PFSK-1 (cell line): ENCODE measurements at regions not wholly inside any gene's neighbourhood (a gene's known extent, or its start where the extent isn't known, plus 50 kb on each side); places are given as distances from the start of the nearest gene placed in this dataset.

Experiments
- FOXP2 ChIP-seq: optimal IDR thresholded peaks from 2 replicates; pipeline ENCODE3; 2011; ENCODE audit warnings: borderline replicate concordance, control low read depth, inconsistent platforms; ENCODE audit not compliant: insufficient read depth; ENCODE audit errors: extremely low read length, extremely low read depth
- POLR2AphosphoS5 ChIP-seq: IDR thresholded peaks from 2 replicates; pipeline ENCODE4 v1.6.1; 2012; ENCODE audit warnings: low read depth, mild to moderate bottlenecking, control low read depth, low read length, moderate library complexity
- SIN3A ChIP-seq: IDR thresholded peaks from 2 replicates; pipeline ENCODE4 v1.6.1; 2012; ENCODE audit warnings: mild to moderate bottlenecking, low read length, moderate library complexity, borderline replicate concordance; ENCODE audit not compliant: insufficient read depth
- TAF1 ChIP-seq: IDR thresholded peaks from 2 replicates; pipeline ENCODE4 v1.6.1; 2012; ENCODE audit warnings: low read length, control low read depth, borderline replicate concordance; ENCODE audit not compliant: insufficient read depth
- TF ChIP-seq, protein P1 (sequence below), 2 experiments: IDR thresholded peaks; 2 replicates each; pipeline versions ENCODE4 v1.6.1 to v1.8.0; 2011 to 2012; ENCODE audit warnings: low read depth in 2 of 2, low read length in 2 of 2, control low read depth in 1 of 2, inconsistent platforms in 1 of 2, mild to moderate bottlenecking in 1 of 2, moderate library complexity in 1 of 2; ENCODE audit not compliant: insufficient read depth in 1 of 2

- TF ChIP-seq TAF1: no peak
- TF ChIP-seq FOXP2: no peak
- no peak for TF ChIP-seq SIN3A
- TF ChIP-seq POLR2AphosphoS5: no peak
- TF ChIP-seq, protein P1, sequence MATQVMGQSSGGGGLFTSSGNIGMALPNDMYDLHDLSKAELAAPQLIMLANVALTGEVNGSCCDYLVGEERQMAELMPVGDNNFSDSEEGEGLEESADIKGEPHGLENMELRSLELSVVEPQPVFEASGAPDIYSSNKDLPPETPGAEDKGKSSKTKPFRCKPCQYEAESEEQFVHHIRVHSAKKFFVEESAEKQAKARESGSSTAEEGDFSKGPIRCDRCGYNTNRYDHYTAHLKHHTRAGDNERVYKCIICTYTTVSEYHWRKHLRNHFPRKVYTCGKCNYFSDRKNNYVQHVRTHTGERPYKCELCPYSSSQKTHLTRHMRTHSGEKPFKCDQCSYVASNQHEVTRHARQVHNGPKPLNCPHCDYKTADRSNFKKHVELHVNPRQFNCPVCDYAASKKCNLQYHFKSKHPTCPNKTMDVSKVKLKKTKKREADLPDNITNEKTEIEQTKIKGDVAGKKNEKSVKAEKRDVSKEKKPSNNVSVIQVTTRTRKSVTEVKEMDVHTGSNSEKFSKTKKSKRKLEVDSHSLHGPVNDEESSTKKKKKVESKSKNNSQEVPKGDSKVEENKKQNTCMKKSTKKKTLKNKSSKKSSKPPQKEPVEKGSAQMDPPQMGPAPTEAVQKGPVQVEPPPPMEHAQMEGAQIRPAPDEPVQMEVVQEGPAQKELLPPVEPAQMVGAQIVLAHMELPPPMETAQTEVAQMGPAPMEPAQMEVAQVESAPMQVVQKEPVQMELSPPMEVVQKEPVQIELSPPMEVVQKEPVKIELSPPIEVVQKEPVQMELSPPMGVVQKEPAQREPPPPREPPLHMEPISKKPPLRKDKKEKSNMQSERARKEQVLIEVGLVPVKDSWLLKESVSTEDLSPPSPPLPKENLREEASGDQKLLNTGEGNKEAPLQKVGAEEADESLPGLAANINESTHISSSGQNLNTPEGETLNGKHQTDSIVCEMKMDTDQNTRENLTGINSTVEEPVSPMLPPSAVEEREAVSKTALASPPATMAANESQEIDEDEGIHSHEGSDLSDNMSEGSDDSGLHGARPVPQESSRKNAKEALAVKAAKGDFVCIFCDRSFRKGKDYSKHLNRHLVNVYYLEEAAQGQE (IDR thresholded peaks at IDR 0.05; ENCODE audit: insufficient read depth in 1 of 2, low read depth in 2 of 2, low read length in 2 of 2): no peak
Measured at GRCh38 chr10:42987575-42987974, 89.3 kb upstream of the RET start.

- TF ChIP-seq, protein P1 (IDR thresholded peaks at IDR 0.05; ENCODE audit: insufficient read depth in 1 of 2, low read depth in 2 of 2, low read length in 2 of 2): no peak
- TF ChIP-seq SIN3A: no peak
Measured at GRCh38 chr10:42988069-42988468, 88.8 kb upstream of the RET start.

GRCh38 chr10:42988517-42989395 is 88.1 kb upstream of the RET start:
- TF ChIP-seq POLR2AphosphoS5 (no peak), SIN3A (no peak), TAF1 (no peak), FOXP2 (no peak)
- TF ChIP-seq, protein P1 (IDR thresholded peaks at IDR 0.05; ENCODE audit: insufficient read depth in 1 of 2, low read depth in 2 of 2, low read length in 2 of 2): no peak

GRCh38 chr10:42989481-42989921 is 87.4 kb upstream of the RET start:
- TF ChIP-seq POLR2AphosphoS5: no peak
- TF ChIP-seq TAF1: no peak
- no peak for TF ChIP-seq FOXP2
- TF ChIP-seq, protein P1 (IDR thresholded peaks at IDR 0.05; ENCODE audit: insufficient read depth in 1 of 2, low read depth in 2 of 2, low read length in 2 of 2): no peak
- no peak for TF ChIP-seq SIN3A

GRCh38 chr10:42990016-42990720 is 86.7 kb upstream of the RET start:
- no peak for TF ChIP-seq POLR2AphosphoS5
- no peak for TF ChIP-seq TAF1
